Fibroblast of skin of left biceps (primary cell): ENCODE measurements at regions not wholly inside any gene's neighbourhood (a gene's known extent, or its start where the extent isn't known, plus 50 kb on each side); places are given as distances from the start of the nearest gene placed in this dataset.

Experiments
- DNase-seq, 2 experiments: peaks; one replicate each; pipeline ENCODE4 v3.0.0-alpha.2; 2013; ENCODE audit warnings: low read depth in 2 of 2

DNA sequence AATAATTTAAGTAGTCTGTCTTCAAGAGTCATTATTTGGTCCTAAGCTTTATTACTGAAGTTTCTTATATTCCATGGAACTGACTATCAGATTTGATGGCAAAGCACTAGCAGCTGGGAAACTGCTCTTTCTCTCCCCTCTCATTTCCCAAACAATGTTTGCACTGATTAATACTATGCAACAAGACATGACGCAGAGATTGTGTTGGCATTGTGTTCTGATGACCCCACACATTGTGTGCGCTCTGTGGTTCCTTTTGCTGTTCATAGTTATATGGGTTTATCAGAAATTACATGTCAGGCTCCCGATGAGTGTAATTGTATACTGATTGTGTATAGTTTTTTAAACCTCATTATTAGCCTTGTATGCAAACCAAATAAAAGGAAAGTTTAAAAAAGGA lies 331.6 kb upstream of the FANCL start:
- DNase-seq, result no peak

DNA sequence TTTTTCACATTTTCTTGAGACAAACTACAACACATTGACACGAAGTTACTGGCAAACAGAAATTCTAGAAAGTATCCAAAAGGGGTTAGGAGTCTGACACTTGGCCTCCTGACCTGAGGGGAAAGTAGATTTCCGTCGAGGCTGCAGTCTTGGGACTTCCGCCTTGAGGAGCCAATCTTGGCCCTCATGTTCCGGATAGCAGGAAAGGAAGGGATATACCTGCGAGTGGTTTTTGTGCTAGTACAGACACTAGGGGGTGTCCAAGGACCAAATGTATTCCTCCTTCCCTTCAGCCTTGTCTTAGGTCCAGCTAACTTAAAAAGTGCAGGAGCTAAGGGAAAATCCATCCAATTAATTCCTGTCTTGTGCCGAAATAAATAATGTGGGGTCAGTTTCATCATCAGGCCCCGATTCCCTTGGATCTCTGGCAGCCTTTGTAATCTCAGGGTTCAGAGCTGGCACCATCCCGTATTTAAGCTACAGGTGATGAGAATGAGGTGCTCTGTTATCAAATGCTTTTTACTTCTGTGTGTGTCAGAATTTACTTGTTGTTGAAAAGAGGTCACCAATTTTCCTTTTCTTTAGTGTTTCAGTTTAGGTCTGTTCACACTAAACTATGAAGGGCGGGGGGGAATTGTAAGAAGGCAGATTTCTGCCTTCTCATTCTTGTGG lies 330.2 kb upstream of the FANCL start:
- DNase-seq, result peak; percentile 35

DNA sequence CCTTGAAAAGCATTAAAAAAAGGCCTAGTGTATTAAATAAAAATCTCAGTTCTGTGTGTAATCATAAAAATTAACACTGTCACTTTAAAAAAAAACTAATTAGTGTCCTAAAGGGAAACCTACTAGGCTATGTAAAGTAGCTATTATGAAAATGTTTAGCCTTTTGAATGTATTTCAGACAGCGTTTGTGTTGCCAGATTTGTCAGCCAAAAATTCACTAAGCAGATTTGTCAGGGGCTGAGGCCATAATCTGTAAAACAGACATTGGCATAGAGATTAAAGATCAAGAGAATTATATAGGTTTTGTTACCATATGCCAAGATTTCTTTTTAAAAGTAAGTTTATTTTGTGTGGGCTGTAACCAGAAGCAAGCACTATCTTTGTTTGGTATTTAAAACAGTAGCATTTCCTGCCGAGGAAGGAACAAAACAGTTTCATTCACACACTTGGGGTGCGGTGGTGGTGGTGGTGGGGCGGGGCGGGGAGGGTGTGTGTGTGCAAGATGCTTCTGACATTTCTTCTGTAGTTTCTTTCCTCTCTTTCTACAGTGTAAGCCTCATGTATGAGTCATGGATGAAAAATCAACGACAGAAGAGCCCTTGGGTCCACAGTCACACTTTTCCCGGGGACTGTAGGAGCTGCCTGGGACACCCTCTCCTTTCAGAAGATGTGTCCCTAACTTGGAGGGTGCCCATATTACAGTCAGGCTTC lies 328.5 kb upstream of the FANCL start:
- no peak for DNase-seq

DNA sequence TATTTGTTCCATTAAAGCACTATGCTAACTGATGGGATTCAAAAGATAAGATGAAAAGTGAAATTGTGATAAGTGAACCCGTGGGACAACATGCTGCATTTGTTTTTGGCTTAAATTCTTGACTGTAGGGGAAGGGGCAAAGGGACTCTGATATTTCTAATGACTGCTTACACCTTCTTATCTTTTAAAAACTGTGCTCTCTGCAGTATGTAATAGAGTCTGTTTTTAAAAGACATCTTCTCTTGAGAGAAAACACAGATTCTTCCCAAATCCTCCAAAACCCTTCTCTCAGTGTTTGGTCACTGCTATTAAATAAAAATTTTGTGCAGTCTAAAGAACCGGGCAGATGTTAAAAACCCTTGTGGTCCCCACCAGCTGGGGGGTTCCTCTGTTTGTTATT lies 327.8 kb upstream of the FANCL start:
- no peak for DNase-seq

DNA sequence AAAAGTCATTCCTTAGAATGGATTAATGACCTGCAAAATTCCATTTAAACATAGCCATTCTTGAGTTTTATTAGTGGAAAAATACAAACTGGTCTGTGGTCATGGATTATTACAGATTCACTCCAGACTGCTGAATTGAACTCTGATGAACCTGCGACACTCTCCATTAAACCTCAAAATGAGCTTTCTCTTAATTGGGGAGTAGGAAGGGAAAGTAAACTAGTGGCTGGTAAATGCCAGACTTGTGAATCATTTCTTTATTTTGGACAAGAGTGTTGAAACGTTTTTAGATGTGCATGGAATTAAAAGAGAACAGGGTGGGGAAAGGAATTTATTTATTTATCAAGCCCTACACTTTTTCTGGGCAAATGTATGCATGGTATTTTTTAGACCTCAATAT lies 321.2 kb upstream of the FANCL start:
- peak in 1 of 2 experiments; percentile 12 for DNase-seq

DNA sequence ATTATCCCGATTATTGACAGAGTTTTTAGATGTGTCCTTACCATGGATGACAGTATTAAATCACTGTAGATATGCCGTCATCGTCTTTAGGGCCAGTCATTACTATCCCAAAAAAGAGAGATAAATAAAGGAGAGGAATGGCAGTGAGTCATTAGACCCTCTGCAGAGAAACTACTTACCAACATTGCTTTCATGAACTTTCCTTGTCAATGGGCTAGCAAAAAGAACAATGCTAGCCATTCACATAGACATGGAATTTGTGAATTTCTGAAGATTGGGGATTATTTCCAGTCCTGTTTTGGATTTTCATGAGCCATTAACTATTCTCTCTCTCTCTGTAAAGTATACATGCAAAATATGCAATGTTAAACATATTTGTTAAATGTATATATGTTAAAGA lies 319.4 kb upstream of the FANCL start:
- DNase-seq, result no peak

DNA sequence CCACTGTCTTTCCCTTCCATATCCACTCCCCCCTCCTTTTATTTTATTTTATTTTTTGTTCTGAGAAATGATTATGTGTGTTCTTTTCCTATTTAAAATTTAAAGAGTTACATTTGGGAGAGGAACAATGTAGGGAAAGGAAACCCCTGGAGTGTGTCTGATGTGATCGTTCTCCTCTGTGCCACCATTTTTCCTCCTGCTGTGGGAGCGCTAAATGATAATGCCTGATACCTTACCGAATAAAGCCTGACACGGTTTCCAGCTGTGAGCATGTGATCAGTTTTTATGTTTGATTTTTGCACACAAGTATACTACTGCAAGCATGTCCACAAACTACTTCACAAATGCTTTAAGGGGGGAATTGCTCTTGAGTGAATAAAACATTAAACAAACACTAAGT lies 317.8 kb upstream of the FANCL start:
- no peak for DNase-seq

DNA sequence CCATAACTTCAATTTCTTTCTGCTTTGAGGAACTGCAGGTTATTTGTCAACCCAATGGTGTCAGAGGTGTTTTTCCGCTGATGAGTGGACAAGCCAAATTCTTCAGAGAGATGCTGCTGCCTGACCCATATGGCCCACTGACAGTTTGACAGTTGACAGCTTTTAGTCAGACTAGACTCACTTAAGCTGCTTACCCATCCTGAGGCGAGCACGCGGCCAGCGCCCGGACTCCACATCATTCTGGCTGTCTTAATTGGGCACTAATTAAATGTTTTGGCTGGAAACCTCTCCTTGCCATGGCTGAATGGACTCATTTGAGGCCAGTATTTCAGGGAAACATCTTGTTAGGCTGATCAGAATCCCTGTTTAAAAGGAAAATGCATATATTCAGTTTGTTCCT lies 316.1 kb upstream of the FANCL start:
- no peak for DNase-seq

DNA sequence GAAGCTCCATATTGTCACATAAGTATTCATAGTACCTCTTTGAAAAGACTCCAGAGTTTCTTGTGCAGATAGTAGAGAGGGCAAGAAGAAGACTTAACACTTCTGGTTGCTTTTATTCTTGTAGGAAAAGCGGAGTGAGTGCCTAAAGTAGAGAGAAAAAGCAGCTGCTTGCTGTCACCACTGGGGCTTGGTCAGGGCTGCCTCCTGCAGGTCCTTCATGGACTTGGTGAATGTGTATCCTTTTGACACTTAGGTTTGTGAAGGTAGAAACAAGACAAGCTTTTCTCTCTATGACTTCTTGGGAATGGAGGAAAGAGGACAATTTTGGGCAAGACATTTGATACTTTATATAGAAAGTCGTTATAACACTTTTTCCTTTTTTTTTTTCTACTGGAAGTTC lies 312.8 kb upstream of the FANCL start:
- no peak for DNase-seq

DNA sequence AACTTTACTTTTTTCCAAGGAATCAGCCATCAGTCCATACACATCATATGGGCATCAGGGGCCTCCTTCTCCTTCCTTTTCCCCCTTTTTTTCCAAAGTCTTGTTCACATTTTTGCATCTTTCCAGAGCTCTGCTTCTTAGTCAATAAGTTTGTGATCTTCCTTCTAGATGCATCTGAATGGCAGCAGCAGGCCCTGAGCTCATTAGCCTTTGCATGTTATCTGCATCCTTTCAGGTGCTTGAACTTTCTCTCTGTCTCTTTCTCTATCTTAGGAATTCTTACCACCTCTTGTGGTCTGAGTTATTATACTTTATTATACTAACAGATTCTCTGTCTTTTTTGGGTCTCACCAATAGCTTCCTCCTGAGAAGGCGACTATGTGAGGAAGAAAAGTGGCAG lies 312.4 kb upstream of the FANCL start:
- no peak for DNase-seq

DNA sequence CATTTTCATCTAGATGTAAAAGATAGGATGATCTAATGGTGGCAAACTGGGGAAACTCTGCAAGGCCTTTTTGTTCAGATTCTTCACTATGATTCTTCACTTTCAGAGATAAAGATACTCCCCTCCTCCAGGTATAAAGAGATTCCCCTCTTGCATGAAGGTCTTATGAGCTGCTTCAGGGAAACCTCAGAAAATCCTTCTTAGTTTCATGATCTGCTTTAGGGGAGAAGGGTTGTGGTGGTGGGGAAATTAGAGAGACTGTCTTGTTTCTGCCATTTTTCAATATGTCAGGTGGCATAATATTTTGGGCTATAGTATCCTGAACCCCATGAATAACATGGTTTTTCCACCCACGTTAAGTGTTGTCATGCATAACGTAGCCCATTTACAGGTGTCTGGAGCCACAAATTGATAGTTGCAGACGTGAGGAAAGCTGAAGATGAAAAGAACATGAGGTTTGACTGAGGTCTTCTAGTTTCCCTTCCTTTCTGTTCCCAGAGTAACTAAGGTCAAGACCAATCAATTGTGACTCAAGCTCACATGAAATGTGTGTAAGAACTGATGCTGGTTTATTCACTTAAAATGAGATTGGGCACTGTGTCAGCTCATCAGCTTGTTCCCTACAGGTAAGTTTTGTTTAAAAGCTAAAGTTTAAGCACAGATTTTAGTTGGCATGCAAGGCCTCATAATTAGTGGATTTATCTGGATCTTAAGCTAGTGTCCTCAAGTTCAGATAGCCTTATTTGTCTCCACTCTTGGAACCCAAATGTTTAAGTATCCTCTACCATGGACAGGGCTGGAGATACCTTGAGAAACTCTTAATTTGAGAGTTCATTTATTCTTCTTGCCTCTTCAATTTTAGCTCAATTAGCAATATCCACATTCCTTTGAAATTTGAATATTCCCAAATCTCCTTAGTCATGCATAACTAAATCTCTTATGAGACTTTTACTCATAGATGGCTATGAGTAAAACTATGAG lies 304.5 kb upstream of the FANCL start:
- no peak for DNase-seq

DNA sequence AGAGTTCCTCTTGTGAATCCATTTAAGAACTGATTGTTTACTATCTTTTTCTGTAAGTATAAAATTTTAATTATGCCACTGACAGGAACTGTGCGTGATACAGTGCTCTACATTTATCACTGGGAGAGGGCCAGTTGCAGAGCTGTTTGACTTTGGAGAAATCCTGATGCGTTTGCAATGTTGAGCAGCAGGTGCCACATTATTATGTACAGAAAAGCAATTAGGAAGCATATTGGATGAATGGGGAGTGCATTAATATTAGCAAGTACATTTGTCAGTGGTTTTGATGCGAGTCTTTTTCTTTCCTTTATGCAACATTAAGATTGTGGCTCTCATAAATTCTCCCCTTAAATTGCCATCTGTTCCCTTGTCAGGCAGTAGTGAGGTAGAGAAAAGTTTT lies 302.3 kb upstream of the FANCL start:
- DNase-seq, result no peak

DNA sequence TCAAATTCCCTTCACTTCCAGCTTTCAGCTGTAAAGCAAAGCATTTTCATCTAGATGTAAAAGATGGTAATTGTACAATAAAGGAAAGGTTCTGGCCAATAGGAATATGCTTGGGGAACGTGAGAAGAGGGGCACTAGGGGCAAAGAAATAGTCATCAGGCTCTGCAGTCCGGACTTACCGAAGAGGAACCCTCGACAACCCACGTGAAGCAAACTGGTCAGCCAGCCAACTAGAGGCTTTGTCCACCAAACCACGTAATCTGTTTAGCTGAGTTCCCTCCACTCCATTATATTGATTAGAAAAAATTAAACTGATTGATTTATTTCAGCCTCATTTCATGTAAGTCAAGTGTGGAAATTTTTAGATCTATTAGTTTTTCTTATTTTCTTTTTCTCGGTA lies 300.4 kb upstream of the FANCL start:
- no peak for DNase-seq

DNA sequence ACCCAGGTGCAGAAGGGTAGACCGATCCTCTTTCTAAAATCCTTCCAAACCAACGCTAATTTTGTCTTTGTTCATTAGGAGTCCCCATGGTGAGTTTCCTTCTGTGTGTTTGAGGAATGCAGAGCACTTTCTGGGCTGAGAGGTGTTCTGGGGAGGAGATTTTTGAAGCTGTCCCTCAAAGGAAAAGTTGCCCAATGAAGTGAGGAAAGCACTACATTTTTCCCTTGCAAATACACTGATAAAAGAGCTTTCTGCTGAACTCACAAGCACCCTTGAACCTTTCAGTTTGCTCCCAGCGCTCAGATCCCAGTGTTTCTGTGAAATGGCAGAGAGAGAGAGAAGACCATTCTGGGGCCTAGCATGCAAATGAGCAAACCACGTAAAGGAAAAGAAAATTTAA lies 299.6 kb upstream of the FANCL start:
- no peak for DNase-seq

DNA sequence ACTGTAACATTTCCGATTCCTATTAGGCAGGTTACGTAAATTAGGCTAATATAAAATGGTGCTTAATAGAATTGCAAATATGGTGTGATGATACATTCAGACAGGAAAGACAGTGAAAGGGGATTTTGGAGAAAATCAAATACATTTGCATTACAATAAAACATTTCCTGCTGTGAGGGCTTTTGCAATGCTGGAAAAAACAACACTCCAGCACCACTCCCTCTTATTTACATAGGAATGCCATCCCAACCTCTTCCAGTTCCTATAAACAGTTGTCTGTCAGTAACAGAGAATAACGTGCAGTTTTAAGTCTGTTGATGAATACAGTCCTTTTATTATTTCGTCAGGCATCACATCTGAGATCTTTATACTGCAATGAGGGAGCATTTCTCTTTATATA lies 298.8 kb upstream of the FANCL start:
- DNase-seq, result no peak

DNA sequence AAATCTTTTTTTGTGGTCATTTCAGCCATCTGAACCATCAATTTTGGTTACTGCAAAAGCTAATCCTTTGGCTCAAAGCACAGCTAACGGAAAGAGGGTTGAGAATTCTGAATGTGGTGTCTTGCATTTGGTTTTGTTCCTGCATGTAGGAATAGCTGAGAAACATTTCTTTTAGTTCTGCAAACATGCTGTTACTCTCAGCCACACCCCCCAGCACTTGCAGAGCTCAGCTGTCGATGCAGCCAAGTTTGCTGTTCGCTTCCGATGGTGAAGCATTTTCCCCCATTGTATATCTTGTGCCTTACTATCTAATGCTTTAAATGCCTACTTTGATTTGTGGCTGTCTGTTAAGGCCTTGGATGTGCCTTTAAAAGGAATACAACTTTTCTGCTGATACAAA lies 294.9 kb upstream of the FANCL start:
- DNase-seq, result no peak

DNA sequence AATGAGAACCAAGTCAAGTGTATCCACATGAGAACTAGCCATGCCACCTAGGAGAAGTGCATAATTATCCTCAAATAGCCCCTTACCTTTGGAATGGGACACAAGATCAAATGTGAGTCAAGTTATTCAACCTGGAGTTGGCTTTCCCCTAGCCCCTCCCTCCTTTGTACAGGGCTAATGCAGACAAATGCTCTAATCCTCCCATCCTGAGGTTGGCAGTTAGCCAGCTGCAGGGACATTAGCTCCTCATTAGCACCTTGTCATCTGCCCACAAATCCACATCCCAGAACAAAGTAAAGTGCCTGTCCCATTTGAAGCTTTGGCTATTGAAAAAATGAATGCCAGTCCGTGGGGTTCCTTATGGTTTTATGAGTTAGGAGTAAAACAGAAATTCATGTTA lies 294.1 kb upstream of the FANCL start:
- no peak for DNase-seq

DNA sequence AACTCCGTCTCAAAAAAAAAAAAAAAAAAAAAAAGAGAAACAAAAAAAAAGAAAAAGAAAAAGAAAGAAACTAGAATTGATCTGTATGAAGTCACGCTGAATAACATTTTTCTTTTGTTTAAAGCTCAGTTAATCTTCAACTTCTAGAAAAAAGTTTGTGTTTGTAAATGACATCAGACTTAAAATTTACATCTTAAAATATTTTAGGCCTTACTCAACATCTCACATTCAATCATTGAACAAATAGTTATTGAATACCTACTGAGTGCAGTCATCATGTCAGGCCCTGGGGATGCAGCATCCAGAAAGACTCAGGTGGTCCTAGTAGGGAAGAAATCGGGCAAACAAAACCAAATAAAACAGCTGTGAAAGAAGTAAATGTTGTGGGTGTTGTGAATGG lies 292.3 kb upstream of the FANCL start:
- DNase-seq, result no peak

DNA sequence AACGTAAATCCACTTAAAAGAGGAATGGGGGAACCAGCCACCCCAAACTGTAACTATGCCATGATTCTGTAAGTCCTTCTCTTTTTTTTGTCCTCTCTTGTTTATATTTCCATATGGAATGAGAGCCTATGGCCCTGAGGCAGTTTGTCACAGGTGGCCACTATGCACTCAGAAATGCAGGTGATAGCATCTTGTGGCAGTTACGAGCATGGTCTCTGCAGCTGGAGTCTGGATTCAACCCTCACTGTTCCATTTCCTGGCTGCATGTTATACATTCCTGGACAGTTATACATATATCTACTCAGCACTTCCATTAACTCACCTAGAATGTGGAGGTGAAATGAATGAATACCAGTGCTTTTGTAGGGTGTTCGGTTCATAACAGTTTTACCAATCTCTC lies 291.5 kb upstream of the FANCL start:
- no peak for DNase-seq

DNA sequence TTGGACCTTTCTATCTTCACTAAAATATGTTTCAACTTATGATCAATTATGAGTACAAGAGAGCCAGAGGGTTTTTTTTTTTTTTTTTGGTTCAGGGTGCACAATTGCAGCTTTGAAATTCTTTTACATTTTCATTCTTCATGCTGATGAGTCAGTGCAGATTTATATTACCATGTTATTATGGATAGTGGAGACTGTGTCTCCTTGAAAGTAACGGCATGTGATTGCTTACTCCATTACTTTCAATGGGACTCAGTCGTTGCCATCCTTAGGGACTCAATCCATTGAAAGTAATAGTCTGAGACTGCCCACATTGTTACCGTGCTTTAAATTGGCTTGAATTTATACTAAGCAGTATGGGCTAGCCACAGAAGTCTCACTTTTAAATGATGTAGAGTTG lies 286.5 kb upstream of the FANCL start:
- no peak for DNase-seq

DNA sequence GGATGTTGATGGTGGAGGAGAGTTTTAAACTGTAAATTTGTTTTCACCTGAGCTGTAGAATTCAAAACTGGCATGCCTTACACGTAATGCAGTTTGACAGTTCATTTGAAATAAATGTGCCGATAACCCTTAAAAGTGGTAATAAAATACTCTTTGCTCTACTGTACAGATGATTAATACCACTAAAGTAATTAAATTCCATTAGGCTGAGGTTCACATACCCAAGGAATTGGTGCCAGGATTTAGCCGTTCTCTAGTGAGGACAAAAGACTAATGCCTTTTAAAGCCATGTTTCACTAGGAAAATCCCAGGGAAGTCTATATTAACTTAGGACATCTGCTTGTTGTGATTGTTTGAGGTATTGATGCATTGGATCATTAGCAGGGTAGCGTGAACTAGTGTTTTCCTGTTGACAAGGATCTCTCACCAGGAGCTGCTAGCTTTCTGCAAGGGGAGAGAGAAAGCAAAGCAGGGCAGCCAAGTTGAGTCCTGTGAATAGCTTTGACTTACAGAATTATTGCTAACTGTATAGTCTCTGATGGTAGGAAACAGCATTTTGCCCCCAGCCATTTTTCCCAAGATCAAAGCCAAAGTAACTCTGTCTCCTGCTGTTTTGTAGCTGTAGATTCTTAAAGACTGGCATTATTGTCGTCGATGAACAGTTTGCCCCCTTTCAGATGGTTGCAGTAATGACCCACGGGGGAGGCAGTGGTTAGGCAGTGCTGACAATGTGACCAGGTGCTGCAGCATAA lies 280.9 kb upstream of the FANCL start:
- peak in 1 of 2 experiments; percentile 23 for DNase-seq

DNA sequence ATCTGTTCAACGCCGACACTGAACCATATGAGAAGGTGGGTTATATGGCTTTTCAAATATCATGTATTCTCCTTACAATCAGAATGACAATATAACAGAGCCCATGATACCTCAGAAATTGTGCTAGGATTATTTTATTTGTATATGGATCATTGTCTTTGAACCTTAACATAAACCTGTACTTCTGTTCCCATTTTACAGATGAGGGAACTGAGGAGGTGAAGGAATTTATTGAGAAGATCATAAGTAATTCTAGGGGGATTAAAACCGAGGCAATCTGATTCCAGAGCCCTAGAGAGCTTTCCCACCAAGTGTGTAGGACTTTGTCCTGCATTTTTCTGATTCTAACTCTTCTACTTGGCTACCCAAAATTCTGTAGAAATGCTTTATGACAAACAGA lies 279.8 kb upstream of the FANCL start:
- no peak for DNase-seq
